Right lobe of liver (tissue), 4 donors: ENCODE measurements at regions not wholly inside any gene's neighbourhood (a gene's known extent, or its start where the extent isn't known, plus 50 kb on each side); places are given as distances from the start of the nearest gene placed in this dataset.

Source experiments
- POLR2A ChIP-seq: fragments of 450-650 bp; IDR thresholded peaks from one replicate; pipeline ENCODE4 v1.6.1; 2017; ENCODE audit warnings: antibody characterized with exemption, mild to moderate bottlenecking
- TF ChIP-seq, protein P1 (sequence below), 4 donors: fragments of 200-600 bp in 3 of 4; fragments of 450-650 bp in 1 of 4; IDR thresholded peaks; one replicate each; pipeline versions ENCODE4 v1.5.1 to v1.8.0; 2016 to 2022; ENCODE audit warnings: antibody characterized with exemption in 4 of 4, mild to moderate bottlenecking in 2 of 4
- donor health status: DM: no; HTN: no; CAD: no.
- donor health status: DM: no; HTN: no; CAD: no.
- donor health status: DM: no; HTN: yes; CAD: no.

GRCh38 chr10:107692072-107692471, 527.6 kb upstream of the SORCS1 start:
- TF ChIP-seq, protein P1, sequence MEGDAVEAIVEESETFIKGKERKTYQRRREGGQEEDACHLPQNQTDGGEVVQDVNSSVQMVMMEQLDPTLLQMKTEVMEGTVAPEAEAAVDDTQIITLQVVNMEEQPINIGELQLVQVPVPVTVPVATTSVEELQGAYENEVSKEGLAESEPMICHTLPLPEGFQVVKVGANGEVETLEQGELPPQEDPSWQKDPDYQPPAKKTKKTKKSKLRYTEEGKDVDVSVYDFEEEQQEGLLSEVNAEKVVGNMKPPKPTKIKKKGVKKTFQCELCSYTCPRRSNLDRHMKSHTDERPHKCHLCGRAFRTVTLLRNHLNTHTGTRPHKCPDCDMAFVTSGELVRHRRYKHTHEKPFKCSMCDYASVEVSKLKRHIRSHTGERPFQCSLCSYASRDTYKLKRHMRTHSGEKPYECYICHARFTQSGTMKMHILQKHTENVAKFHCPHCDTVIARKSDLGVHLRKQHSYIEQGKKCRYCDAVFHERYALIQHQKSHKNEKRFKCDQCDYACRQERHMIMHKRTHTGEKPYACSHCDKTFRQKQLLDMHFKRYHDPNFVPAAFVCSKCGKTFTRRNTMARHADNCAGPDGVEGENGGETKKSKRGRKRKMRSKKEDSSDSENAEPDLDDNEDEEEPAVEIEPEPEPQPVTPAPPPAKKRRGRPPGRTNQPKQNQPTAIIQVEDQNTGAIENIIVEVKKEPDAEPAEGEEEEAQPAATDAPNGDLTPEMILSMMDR (IDR thresholded peaks at IDR 0.05), result no peak
- TF ChIP-seq POLR2A, result no peak
